GM12878 (cell line): ENCODE measurements at regions not wholly inside any gene's neighbourhood (a gene's known extent, or its start where the extent isn't known, plus 50 kb on each side); places are given as distances from the start of the nearest gene placed in this dataset.
"Not testable (repeated sequence)": the region's sequence is repeated elsewhere in the genome, so short reads cannot be mapped to it uniquely, and the experiment has no call there.

ENCODE experiments used
- ATAC-seq: fragments of 200-7000 bp; cut with Tn5 transposase; 3 replicates; pipeline ENCODE4 v1.9.1; 2020; ENCODE audit warnings: mild to moderate bottlenecking, moderate library complexity
- BruUV-seq: library from RNA; stranded (reverse); fragments of 400-500 nt; replicated peaks from 2 replicates; lab custom pipeline; 2021; lab: Mats Ljungman, UMichigan
- CTCF ChIA-PET: fragments of 300-600 bp; sonication (Branson Sonifier 250); formaldehyde crosslinking; extraction: SDS; loops from one replicate; lab custom pipeline; 2021; ENCODE audit warnings: inconsistent platforms; lab: Yijun Ruan, JAX
- POLR2A ChIA-PET: fragments of 350-600 bp; formaldehyde crosslinking; extraction: SDS; loops from one replicate; lab custom pipeline; 2021; ENCODE audit warnings: inconsistent platforms; lab: Charles Lee
- RAD21 ChIA-PET: fragments of 300-600 bp; sonication (Branson Sonifier 250); formaldehyde crosslinking; loops from one replicate; lab custom pipeline; 2023; ENCODE audit warnings: antibody characterized with exemption; ENCODE audit not compliant: unreplicated experiment; lab: Charles Lee
- SMC1A ChIA-PET: fragments of 300-600 bp; sonication (Branson Sonifier 250); formaldehyde crosslinking; loops from one replicate; lab custom pipeline; 2023; ENCODE audit not compliant: unreplicated experiment, uncharacterized antibody; lab: Charles Lee
- DNase-seq: peaks from one replicate; pipeline ENCODE4 v3.0.0-alpha.2; 2011; ENCODE audit warnings: low read depth, low spot score
- FAIRE-seq: peaks from 3 replicates; lab custom pipeline; 2011; peaks lifted over from hg19 to GRCh38; lab: Jason Lieb, UNC
- H2AFZ ChIP-seq: 2 replicates; pipeline ENCODE4 v1.6.0; 2011; ENCODE audit warnings: low read depth, low read length, control low read depth; ENCODE audit not compliant: control insufficient read depth
- H3K27ac ChIP-seq: 2 replicates; pipeline ENCODE4 v1.5.1; 2011; ENCODE audit warnings: control low read depth; ENCODE audit not compliant: control insufficient read depth, insufficient read depth
- H3K27me3 ChIP-seq, 2 experiments: replicated peaks in 1 of 2; 2 replicates each; pipeline versions ENCODE4 v1.6.0 to v1.6.1; 2011; ENCODE audit warnings: low read length in 1 of 2; ENCODE audit not compliant: control insufficient read depth in 2 of 2, insufficient read depth in 2 of 2
- H3K36me3 ChIP-seq, 2 experiments: 2 replicates each; pipeline ENCODE4 v1.5.1; 2011; ENCODE audit warnings: low read length in 1 of 2; ENCODE audit not compliant: control insufficient read depth in 2 of 2, insufficient read depth in 2 of 2
- H3K4me1 ChIP-seq: 2 replicates; pipeline ENCODE4 v1.6.1; 2011; ENCODE audit warnings: mild to moderate bottlenecking, low read length, moderate library complexity, mixed read lengths; ENCODE audit not compliant: control insufficient read depth, insufficient read depth
- H3K4me2 ChIP-seq: 2 replicates; pipeline ENCODE4 v1.6.0; 2011; ENCODE audit warnings: control low read depth; ENCODE audit not compliant: control insufficient read depth, insufficient read depth
- H3K4me3 ChIP-seq: fragments of 200-600 bp; sonication (generic); 2 replicates; pipeline ENCODE4 v1.5.1; 2016
- H3K79me2 ChIP-seq: 2 replicates; pipeline ENCODE4 v1.6.0; 2011; ENCODE audit warnings: low read length; ENCODE audit not compliant: control insufficient read depth, insufficient read depth
- H3K9ac ChIP-seq: 2 replicates; pipeline ENCODE4 v1.8.0; 2011; ENCODE audit warnings: low read length, control low read depth, mixed read lengths; ENCODE audit not compliant: control insufficient read depth, insufficient read depth
- H3K9me3 ChIP-seq: replicated peaks from 3 replicates; pipeline ENCODE4 v1.5.1; 2011; ENCODE audit warnings: mild to moderate bottlenecking, low read length; ENCODE audit not compliant: control insufficient read depth, insufficient read depth
- H4K20me1 ChIP-seq: 2 replicates; pipeline ENCODE4 v1.6.0; 2011; ENCODE audit not compliant: control insufficient read depth, insufficient read depth
- IRF5 ChIP-seq: fragments of 450-650 bp; IDR thresholded peaks from 2 replicates; pipeline ENCODE4 v1.6.1; 2017; ENCODE audit warnings: borderline replicate concordance
- WGBS: methylation state at CpG from one replicate; pipeline ENCODE4 v1.1.6; 2016; ENCODE audit warnings: low lambda C conversion rate; ENCODE audit not compliant: insufficient replicate concordance, insufficient coverage; ENCODE audit errors: missing lambda C conversion rate; 5-methylcytosine and 5-hydroxymethylcytosine counted together
- in situ Hi-C: fragments of 300-500 bp; cut with MboI; formaldehyde crosslinking; loops from 9 replicates; pipeline ENCODE4 v1.14.3; 2018; ENCODE audit warnings: mixed read lengths
- intact Hi-C: fragments of 100-400 bp; cut with micrococcal nuclease; formaldehyde crosslinking; loops from one replicate; pipeline ENCODE4 v1.14.2; 2022; ENCODE audit not compliant: unreplicated experiment

GRCh38 chr3:87742250-87742649 lies 316.6 kb downstream of the CGGBP1 start (continued):
- TF ChIP-seq IRF5, result no peak
- TF ChIP-seq, all 136 proteins: peak for 0

GRCh38 chr3:87740894-87741293 lies 317.9 kb downstream of the CGGBP1 start:
- H3K9me3 ChIP-seq, CTCF ChIA-PET, H3K79me2 ChIP-seq, RAD21 ChIA-PET, ATAC-seq, H3K9ac ChIP-seq, FAIRE-seq, DNase-seq, H3K36me3 ChIP-seq, H3K4me3 ChIP-seq, in situ Hi-C loops, intact Hi-C loops, BruUV-seq, H4K20me1 ChIP-seq, H2AFZ ChIP-seq, H3K4me2 ChIP-seq, SMC1A ChIA-PET, H3K4me1 ChIP-seq, POLR2A ChIA-PET, H3K27ac ChIP-seq, H3K27me3 ChIP-seq: not testable (repeated sequence)
- WGBS, result 0% methylated on average over 1 of the region's 1 CpG

GRCh38 chr3:87737817-87738216 lies 321.0 kb downstream of the CGGBP1 start:
- BruUV-seq, RAD21 ChIA-PET, H3K36me3 ChIP-seq, intact Hi-C loops, H3K4me1 ChIP-seq, POLR2A ChIA-PET, H3K4me2 ChIP-seq, H4K20me1 ChIP-seq, ATAC-seq, H3K79me2 ChIP-seq, H3K27me3 ChIP-seq, in situ Hi-C loops, H3K9ac ChIP-seq, H2AFZ ChIP-seq, H3K9me3 ChIP-seq, FAIRE-seq, SMC1A ChIA-PET, CTCF ChIA-PET, H3K4me3 ChIP-seq, H3K27ac ChIP-seq, DNase-seq: not testable (repeated sequence)
- WGBS, result 0% methylated on average over 3 of the region's 3 CpGs
